AG04449 (cell line): ENCODE measurements at regions not wholly inside any gene's neighbourhood (a gene's known extent, or its start where the extent isn't known, plus 50 kb on each side); places are given as distances from the start of the nearest gene placed in this dataset.

ENCODE experiments used
- CTCF ChIA-PET: fragments of 350-600 bp; formaldehyde crosslinking; extraction: SDS; loops from one replicate; lab custom pipeline; 2021; ENCODE audit warnings: antibody characterized with exemption; lab: Yijun Ruan, JAX
- POLR2A ChIA-PET: fragments of 400-600, 350-600 bp; formaldehyde crosslinking; extraction: SDS; loops from one replicate; lab custom pipeline; 2020; ENCODE audit warnings: antibody characterized with exemption, inconsistent platforms; lab: Yijun Ruan, JAX
- DNase-seq: peaks from one replicate; pipeline ENCODE4 v3.0.0-alpha.2; 2010; ENCODE audit warnings: low read depth, low spot score
- H3K4me3 ChIP-seq: 2 replicates; pipeline ENCODE4 v1.5.1; 2011; ENCODE audit warnings: low read depth, mild to moderate bottlenecking, control low read depth, low read length
- CTCF ChIP-seq: IDR thresholded peaks from one replicate; pipeline ENCODE4 v1.5.1; 2011; ENCODE audit warnings: mild to moderate bottlenecking, moderate library complexity, low read length, control low read depth, inconsistent platforms; ENCODE audit not compliant: insufficient read depth; ENCODE audit errors: missing control alignments

- CTCF ChIA-PET: interaction anchor here (1.7 kb wide), 1 partner anchor 12 kb away, joined by 4 read pairs; no protein-coding TSS in a partner anchor
- no peak for TF ChIP-seq CTCF
These were observed 71.2 kb upstream of the SLC38A2 start for GRCh38 chr12:46443594-46444263.

GRCh38 chr12:46442738-46443137 lies 70.2 kb upstream of the SLC38A2 start:
- no peak overlapping the region for H3K4me3 ChIP-seq
- TF ChIP-seq CTCF: no peak
- ChIA-PET POLR2A (interaction anchor here (0.7 kb wide), 1 partner anchor 72 kb away, joined by 3 read pairs; no protein-coding TSS in a partner anchor), CTCF (no interaction called here)
- no peak for DNase-seq

More at GRCh38 chr12:46443594-46444263, 71.2 kb upstream of the SLC38A2 start:
- no peak overlapping the region for H3K4me3 ChIP-seq
- POLR2A ChIA-PET: no interaction called here
- no peak for DNase-seq

- POLR2A ChIA-PET: interaction anchor here (0.7 kb wide), 1 partner anchor 71 kb away, joined by 3 read pairs; no protein-coding TSS in a partner anchor
- no peak overlapping the region for H3K4me3 ChIP-seq
- no peak for DNase-seq
- no peak for TF ChIP-seq CTCF
- CTCF ChIA-PET: no interaction called here
These were observed 69.7 kb upstream of the SLC38A2 start for GRCh38 chr12:46442239-46442638.

- ChIA-PET CTCF (interaction anchor here (1.0 kb wide), 1 partner anchor 221 kb away, joined by 3 read pairs; no protein-coding TSS in a partner anchor), POLR2A (no interaction called here)
These were observed 67.4 kb upstream of the SLC38A2 start for GRCh38 chr12:46439793-46440511.

GRCh38 chr12:46438719-46439319 lies 66.2 kb upstream of the SLC38A2 start:
- ChIA-PET POLR2A (no interaction called here), CTCF (no interaction called here)
- no peak for TF ChIP-seq CTCF
- no peak overlapping the region for H3K4me3 ChIP-seq
- DNase-seq: no peak

More at GRCh38 chr12:46439793-46440511, 67.4 kb upstream of the SLC38A2 start:
- no peak for TF ChIP-seq CTCF
- no peak overlapping the region for H3K4me3 ChIP-seq
- no peak for DNase-seq

GRCh38 chr12:46438256-46438655 lies 65.7 kb upstream of the SLC38A2 start:
- no peak for TF ChIP-seq CTCF
- POLR2A ChIA-PET: no interaction called here
- no peak for DNase-seq
- no peak overlapping the region for H3K4me3 ChIP-seq
- CTCF ChIA-PET: no interaction called here
